ENCODE measurements at regions not wholly inside any gene's neighbourhood (a gene's known extent, or its start where the extent isn't known, plus 50 kb on each side); places are given as distances from the start of the nearest gene placed in this dataset.
"Not testable (repeated sequence)": the region's sequence is repeated elsewhere in the genome, so short reads cannot be mapped to it uniquely, and the experiment has no call there.

GRCh38 chr3:194945508-194945907 lies 259.8 kb downstream of the FAM43A start:
- Histone ChIP-seq H3K4me1 (ENCODE audit: low read depth) (no peaks in the 10 kb centered on the region), H3K36me3 (ENCODE audit: low read depth) (no peaks in the 10 kb centered on the region), H3K4me3 (no peak overlapping the region), H3K9me3 (no peaks in the 10 kb centered on the region)
- ATAC-seq (no peak), DNase-seq (no peak)
- TF ChIP-seq, protein P1, sequence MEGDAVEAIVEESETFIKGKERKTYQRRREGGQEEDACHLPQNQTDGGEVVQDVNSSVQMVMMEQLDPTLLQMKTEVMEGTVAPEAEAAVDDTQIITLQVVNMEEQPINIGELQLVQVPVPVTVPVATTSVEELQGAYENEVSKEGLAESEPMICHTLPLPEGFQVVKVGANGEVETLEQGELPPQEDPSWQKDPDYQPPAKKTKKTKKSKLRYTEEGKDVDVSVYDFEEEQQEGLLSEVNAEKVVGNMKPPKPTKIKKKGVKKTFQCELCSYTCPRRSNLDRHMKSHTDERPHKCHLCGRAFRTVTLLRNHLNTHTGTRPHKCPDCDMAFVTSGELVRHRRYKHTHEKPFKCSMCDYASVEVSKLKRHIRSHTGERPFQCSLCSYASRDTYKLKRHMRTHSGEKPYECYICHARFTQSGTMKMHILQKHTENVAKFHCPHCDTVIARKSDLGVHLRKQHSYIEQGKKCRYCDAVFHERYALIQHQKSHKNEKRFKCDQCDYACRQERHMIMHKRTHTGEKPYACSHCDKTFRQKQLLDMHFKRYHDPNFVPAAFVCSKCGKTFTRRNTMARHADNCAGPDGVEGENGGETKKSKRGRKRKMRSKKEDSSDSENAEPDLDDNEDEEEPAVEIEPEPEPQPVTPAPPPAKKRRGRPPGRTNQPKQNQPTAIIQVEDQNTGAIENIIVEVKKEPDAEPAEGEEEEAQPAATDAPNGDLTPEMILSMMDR (IDR thresholded peaks at IDR 0.05) = no peak
- intact Hi-C loops (cut with DNase I, micrococcal nuclease) = no loop called here

DNA sequence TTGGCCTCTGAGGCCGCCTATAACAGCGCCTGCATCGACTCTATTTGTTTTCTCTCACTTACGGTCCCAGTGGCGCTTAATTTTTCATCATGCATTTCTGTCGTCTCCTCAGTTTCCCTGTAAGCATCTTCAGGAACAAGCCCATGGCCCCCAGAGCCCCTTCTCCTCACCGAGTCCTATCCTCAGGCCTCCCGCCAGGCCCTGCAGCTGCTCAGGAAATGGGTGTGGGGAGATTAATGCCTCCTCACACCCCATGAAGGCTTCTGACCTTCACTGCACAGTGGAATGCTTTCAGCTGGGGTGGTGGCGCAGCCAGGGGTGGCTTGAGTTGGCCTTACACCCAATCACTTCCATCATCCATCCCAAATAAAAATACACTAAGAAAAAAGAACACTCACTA lies 260.4 kb downstream of the FAM43A start:
- Histone ChIP-seq H3K4me1 (ENCODE audit: low read depth) (no peaks in the 10 kb centered on the region), H3K36me3 (ENCODE audit: low read depth) (no peaks in the 10 kb centered on the region), H3K4me3 (no peak overlapping the region), H3K9me3 (no peaks in the 10 kb centered on the region)
- TF ChIP-seq, protein P1 (IDR thresholded peaks at IDR 0.05) = no peak
- DNase-seq (no peak), ATAC-seq (no peak)
- intact Hi-C loops (cut with DNase I, micrococcal nuclease) = no loop called here

GRCh38 chr3:194949592-194949991 lies 263.9 kb downstream of the FAM43A start:
- H3K36me3 ChIP-seq (ENCODE audit: low read depth) = no peaks in the 10 kb centered on the region
- H3K4me3 ChIP-seq = no peak overlapping the region
- DNase-seq (no peak), ATAC-seq (no peak)
- TF ChIP-seq, protein P1 (IDR thresholded peaks at IDR 0.05) = no peak
- no peaks in the 10 kb centered on the region for H3K4me1 ChIP-seq (ENCODE audit: low read depth)
- no peaks in the 10 kb centered on the region for H3K9me3 ChIP-seq
- intact Hi-C loops (cut with DNase I, micrococcal nuclease) = no loop called here

- Histone ChIP-seq H3K9me3 (no peaks in the 10 kb centered on the region), H3K4me3 (no peak overlapping the region), H3K36me3 (ENCODE audit: low read depth) (no peaks in the 10 kb centered on the region), H3K4me1 (ENCODE audit: low read depth) (no peaks in the 10 kb centered on the region)
- intact Hi-C loops (cut with DNase I, micrococcal nuclease) = no loop called here
- no peak for DNase-seq
- peak; percentile 54 for ATAC-seq
- TF ChIP-seq, protein P1 (IDR thresholded peaks at IDR 0.05) = no peak
Measured at GRCh38 chr3:194950906-194951628, 265.4 kb downstream of the FAM43A start.

GRCh38 chr3:194951629-194951920 lies 265.9 kb downstream of the FAM43A start:
- H3K4me3 ChIP-seq; DNase-seq; intact Hi-C loops (cut with DNase I, micrococcal nuclease); H3K9me3 ChIP-seq; H3K36me3 ChIP-seq (ENCODE audit: low read depth); ATAC-seq; H3K4me1 ChIP-seq (ENCODE audit: low read depth): not testable (repeated sequence)

DNA sequence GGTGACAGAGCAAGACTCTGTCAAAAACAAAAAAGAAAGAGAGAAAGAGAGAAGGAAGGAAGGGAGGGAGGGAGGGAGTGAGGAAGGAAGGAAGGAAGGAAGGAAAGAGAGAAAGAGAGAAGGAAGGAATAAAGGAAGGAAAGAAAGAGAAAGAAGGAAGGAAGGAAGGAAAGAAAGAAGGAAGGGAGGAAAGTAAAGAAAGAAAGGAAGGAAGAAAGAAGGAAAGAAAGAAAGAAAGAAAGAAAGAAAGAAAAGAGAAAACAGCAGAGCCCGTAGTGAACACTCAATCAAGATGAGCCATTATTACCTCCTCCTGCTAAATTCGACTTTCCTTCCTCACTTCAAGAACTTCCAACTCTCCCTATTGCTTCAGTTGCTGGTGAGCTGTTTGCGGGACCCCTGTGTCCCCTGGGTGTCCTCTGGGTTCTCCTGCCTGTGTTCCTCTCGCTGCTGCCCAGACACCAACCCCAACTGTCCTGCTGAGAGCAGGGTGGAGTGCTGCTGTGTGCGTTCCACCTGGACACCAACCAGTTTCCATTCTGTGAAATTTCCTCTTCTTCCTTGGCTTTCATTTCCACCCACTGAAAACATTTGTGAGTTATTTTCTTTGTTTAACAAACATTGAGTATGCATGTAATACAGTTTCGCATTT lies 266.4 kb downstream of the FAM43A start:
- Histone ChIP-seq H3K4me1 (ENCODE audit: low read depth) (no peaks in the 10 kb centered on the region), H3K9me3 (no peaks in the 10 kb centered on the region), H3K4me3 (no peak overlapping the region), H3K36me3 (ENCODE audit: low read depth) (no peaks in the 10 kb centered on the region)
- TF ChIP-seq, protein P1 (IDR thresholded peaks at IDR 0.05) = no peak
- no peak for DNase-seq
- intact Hi-C loops (cut with DNase I, micrococcal nuclease) = no loop called here
- ATAC-seq = no peak
